ENCODE measurements at regions not wholly inside any gene's neighbourhood (a gene's known extent, or its start where the extent isn't known, plus 50 kb on each side); places are given as distances from the start of the nearest gene placed in this dataset.

DNA sequence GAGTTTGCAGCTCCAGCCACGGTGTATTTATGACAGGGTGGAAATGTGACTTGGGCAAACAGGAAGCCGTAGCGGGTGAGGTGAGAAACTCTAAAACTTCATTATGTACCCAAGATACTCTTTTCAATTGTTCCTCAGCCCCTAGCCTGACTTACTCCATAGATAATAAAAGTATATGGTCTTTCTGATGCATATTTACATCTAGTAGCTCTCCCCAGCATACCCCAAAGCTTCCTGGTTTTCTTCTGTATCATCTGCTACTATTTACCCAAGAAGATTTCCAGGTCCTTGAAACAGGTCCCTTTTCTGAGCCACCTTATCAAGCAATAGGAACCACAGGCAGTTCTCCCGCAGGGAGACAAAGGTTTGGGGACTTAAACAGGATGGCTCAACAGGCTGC is 201.5 kb upstream of the ESRRG start:
- no peak overlapping the region for H3K27ac ChIP-seq

DNA sequence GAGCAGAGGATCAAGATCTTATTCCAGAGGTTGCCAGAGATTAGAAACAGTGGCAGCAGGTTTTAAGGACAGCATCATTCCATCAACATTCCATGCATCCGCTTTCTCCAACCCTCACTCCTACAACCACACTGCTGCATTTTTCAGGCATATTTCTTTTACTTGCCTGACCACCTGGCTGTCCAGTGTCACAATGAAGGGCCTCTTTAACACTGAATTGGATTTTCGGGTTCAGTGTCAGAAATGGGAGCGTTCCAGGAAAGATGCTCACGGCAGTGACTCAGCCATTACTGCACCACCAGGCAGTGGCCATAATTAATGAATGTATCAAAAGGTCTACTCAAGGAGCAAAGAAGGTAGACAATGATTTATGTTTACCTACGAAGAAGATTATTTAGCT is 200.4 kb upstream of the ESRRG start:
- Histone ChIP-seq H3K36me3 (no peaks in the 10 kb centered on the region), H3K27ac (no peak overlapping the region), H3K9me3 (no peaks in the 10 kb centered on the region), H3K4me1 (peaks cover 0 to 4% (median 0%) of the 10 kb centered on the region in 4 donors), H3K27me3 (no peaks in the 10 kb centered on the region), H3K4me3 (no peak overlapping the region)
- no peak for DNase-seq
- TF ChIP-seq, protein P1, sequence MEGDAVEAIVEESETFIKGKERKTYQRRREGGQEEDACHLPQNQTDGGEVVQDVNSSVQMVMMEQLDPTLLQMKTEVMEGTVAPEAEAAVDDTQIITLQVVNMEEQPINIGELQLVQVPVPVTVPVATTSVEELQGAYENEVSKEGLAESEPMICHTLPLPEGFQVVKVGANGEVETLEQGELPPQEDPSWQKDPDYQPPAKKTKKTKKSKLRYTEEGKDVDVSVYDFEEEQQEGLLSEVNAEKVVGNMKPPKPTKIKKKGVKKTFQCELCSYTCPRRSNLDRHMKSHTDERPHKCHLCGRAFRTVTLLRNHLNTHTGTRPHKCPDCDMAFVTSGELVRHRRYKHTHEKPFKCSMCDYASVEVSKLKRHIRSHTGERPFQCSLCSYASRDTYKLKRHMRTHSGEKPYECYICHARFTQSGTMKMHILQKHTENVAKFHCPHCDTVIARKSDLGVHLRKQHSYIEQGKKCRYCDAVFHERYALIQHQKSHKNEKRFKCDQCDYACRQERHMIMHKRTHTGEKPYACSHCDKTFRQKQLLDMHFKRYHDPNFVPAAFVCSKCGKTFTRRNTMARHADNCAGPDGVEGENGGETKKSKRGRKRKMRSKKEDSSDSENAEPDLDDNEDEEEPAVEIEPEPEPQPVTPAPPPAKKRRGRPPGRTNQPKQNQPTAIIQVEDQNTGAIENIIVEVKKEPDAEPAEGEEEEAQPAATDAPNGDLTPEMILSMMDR (IDR thresholded peaks at IDR 0.05) = no peak
- no peak for TF ChIP-seq POLR2A (IDR thresholded peaks at IDR 0.05)

More for the DNA sequence above, 201.5 kb upstream of the ESRRG start:
- Histone ChIP-seq H3K36me3 (no peaks in the 10 kb centered on the region), H3K27me3 (no peaks in the 10 kb centered on the region), H3K4me1 (peaks cover 0 to 4% (median 0%) of the 10 kb centered on the region in 4 donors), H3K4me3 (no peak overlapping the region), H3K9me3 (no peaks in the 10 kb centered on the region)
- DNase-seq = no peak
- TF ChIP-seq, protein P1 (IDR thresholded peaks at IDR 0.05) = no peak
- TF ChIP-seq POLR2A (IDR thresholded peaks at IDR 0.05) = no peak

DNA sequence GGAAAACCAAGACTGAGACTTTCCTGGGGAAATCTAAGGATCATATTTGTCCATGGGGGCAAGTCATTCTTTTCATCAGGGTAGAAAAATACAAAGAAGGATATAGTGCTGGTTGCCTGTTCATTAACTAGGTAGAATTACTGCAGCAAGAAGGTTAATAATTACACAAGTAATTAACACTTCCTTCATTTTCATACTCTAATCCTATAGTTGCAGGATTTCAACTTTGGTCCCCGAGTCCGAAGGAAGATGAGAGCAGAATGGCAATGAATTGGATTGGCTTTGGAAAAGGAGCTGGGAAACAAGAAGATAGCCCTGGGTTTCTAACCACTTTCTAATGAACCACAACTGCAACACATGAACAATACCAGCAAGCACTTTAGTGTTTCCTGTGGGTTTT is 199.2 kb upstream of the ESRRG start:
- Histone ChIP-seq H3K4me3 (no peak overlapping the region), H3K4me1 (peaks cover 0 to 4% (median 0%) of the 10 kb centered on the region in 4 donors), H3K36me3 (no peaks in the 10 kb centered on the region), H3K27me3 (no peaks in the 10 kb centered on the region), H3K9me3 (no peaks in the 10 kb centered on the region), H3K27ac (peak overlapping the region in 2 of 4 donors; percentile 50)
- no peak for DNase-seq
- no peak for TF ChIP-seq POLR2A (IDR thresholded peaks at IDR 0.05)
- TF ChIP-seq, protein P1 (IDR thresholded peaks at IDR 0.05) = no peak

DNA sequence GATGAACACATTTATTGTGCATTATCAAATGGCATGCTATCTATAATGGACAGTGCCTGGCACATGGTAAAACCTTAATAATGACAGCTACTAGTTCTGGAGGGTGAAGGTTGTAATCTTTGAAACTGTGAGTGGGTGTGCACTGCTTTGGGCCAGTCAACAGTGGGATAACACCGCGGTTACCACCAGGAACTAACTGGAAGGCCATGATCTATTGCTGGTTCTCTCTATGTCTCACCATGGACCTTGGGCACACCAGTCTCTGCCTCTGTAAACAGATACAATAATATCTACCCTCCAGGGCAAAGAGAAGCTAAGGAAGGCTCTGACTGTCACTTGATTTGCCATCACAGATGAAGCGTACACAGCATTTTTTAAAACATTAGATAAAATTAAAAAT is 198.6 kb upstream of the ESRRG start:
- peaks cover 0 to 4% (median 0%) of the 10 kb centered on the region in 4 donors for H3K4me1 ChIP-seq

DNA sequence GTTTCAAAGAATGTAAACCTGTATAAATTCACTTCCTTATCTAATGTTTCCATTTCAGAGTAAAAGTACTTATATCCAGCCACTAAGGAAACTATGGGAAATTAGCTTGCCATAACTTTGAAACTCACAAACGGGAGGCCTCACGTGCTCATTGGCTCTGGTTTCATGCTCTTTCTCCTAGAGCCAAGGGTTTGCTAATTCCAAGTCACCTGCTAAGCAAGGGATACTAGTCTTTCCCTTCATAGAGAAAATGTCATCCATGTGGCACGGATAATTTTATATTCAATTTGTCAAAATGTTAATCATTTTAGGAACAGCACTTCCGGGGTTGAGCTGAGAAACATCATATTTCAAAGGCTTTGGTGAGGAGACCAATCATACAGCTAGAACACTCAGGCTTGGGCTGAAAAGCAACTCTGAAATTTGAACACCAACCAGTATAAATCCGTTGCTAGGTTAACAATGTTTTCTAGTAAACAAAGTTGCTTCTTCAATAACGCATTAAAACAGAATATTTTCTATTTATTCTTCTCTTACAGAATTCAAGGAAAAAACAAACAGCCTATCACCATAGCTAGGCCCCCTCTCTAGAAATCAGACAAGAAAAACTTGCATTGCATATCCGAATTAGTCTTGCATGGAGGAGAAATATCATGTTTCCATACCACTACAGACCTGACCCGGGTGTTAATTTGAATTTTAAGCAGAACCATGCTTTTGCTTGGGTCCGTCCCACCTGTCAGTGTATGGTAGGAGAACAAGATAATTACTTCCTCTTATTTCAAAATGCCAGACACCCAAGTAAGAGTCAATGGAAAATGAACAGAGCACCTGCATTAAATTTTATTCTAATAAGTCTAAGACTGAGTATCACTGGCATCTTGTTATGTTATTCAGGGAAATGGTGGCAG is 196.1 kb upstream of the ESRRG start:
- Histone ChIP-seq H3K9me3 (no peaks in the 10 kb centered on the region), H3K4me3 (no peak overlapping the region), H3K4me1 (peaks cover 0 to 4% (median 0%) of the 10 kb centered on the region in 4 donors), H3K27ac (no peak overlapping the region), H3K36me3 (no peaks in the 10 kb centered on the region), H3K27me3 (no peaks in the 10 kb centered on the region)
- TF ChIP-seq POLR2A (IDR thresholded peaks at IDR 0.05) = no peak
- TF ChIP-seq, protein P1 (IDR thresholded peaks at IDR 0.05) = no peak
- DNase-seq = no peak

More for the DNA sequence above, 198.6 kb upstream of the ESRRG start:
- DNase-seq = peak in 1 of 3 donors; percentile 48
- TF ChIP-seq, protein P1 (IDR thresholded peaks at IDR 0.05) = no peak
- no peak for TF ChIP-seq POLR2A (IDR thresholded peaks at IDR 0.05)
- Histone ChIP-seq H3K27me3 (no peaks in the 10 kb centered on the region), H3K9me3 (no peaks in the 10 kb centered on the region), H3K4me3 (no peak overlapping the region), H3K36me3 (no peaks in the 10 kb centered on the region), H3K27ac (peak overlapping the region in 2 of 4 donors; percentile 18 to 50)
